H4 (cell line): ENCODE measurements at regions not wholly inside any gene's neighbourhood (a gene's known extent, or its start where the extent isn't known, plus 50 kb on each side); places are given as distances from the start of the nearest gene placed in this dataset.
A peak's percentile ranks its signal among the peaks of the same experiment; 100 is the strongest.

ENCODE experiments used
- DNase-seq: peaks from one replicate; pipeline ENCODE4 v3.0.0-alpha.2; 2015; ENCODE audit warnings: low spot score

DNA sequence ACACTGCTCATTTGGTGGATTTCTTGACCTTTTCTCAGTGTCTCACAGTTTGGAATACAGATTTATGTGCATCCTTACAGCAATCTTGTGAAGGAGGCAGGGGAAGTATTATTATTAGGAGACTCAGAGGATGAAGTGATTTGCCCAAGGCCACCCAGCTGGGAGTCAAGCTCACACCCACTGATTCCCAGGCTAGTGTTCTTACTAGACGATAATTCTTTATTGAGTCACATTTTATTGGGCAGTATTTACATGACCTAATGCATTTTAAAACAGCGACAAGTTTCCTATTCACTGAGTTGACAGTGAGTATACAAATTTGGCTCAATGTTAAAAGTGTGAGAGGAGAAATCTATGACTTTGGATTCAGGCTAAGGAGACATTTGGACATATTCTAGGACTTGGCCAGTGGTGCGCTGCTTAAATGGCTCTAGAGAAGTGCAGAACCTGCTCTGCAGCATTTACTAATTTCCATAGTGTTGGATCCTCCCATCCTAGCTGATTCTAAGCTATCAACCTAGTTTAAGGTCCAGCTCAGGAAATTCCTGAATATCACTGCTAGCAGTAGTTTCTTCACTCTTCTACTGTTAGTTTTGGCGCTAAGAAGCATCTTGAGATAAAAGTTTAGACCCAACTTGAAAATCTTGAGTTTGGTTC, 199.3 kb downstream of the MTX2 start:
- no peak for DNase-seq

DNA sequence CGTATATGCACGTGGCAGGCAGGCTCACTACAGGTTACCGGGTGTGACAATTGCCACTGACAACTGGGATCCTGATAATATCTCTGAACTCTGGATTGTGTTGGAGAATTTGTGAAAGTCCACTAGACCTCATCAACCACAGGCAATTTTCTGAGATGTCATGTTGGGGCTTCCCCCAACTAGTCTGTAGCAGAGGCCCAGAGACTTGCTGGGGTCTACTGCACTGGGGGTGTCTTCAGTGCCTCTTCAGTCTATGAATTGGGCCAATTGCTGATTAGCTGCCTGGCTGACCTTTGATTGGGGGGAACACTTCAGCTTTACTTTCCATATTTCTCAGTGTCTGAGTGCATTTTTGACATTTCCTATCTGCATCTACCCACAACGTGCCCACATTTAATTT, 201.5 kb downstream of the MTX2 start:
- DNase-seq: no peak

DNA sequence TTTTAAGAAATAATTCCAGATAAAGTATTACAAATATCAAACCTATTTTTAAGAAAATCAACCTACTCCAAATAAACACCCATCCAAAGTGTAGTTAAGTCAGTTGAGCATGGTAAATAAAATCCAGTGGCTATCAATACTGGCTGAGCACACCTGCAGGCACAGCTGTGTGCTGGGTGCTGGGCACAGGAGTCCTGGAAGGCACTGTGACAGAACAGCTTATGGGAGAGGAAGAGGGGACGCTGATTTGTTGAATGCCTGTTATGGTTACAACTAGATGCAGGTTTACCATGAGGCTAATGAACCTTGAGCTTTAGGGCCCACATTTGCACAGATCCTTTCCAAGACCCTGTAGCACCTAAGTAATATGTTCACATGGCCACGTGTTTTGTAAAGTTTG, 202.7 kb downstream of the MTX2 start:
- no peak for DNase-seq

DNA sequence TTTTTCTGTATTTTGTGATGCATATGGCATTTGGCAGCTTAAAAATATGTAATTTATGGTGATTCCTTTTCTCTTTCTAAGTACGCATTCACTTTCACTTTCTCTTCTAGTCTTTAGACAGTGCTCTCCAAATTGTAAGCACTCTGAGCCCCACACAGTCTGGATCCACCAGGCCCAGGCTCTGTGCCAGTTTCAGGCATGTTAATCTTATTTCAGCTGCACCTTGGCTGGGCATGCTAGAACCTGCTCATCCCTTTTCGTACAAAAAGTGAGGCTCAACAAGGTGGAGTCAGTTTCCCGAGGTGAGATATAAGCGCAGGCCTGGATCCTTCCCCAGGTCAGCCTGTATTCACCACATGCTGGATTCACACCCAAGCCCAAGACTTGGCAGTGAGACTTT, 203.9 kb downstream of the MTX2 start:
- DNase-seq: peak; percentile 38

DNA sequence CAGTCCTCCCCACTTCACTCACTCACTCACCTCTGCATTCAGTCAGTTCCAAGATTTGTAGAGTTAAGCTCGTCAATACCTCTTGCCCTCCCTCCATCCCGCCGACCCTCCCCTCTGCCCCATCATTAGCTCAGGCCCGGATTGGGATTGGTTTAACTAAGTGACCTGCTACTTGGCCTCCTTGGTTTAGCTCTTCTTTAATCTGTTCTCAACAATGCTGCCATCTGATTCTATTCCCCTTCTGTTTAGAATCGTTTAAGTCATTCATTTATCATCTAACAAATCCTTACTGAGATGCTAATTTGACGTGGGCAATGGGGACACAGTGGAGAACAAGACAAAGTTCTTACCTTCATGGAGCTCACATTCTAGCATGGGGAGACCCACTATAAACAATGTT, 204.6 kb downstream of the MTX2 start:
- no peak for DNase-seq

DNA sequence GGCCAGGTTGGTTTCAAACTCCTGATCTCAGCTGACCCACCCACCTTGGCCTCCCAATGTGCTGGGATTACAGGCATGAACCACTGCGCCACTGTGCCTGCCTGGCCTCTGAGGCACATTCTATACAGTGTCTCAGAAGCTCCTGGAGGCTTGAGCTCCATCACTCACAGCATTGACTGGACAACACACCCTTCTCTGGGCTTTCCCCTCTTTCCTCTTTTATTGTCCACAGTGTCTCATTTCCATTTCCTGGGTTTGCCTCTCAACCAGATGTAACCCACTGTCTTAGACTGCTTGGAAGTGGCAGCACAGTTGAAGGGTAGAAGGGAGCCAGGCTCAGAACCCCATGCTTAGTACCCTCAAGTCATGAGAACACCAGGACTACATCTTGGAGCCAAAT, 208.1 kb downstream of the MTX2 start:
- DNase-seq: no peak

DNA sequence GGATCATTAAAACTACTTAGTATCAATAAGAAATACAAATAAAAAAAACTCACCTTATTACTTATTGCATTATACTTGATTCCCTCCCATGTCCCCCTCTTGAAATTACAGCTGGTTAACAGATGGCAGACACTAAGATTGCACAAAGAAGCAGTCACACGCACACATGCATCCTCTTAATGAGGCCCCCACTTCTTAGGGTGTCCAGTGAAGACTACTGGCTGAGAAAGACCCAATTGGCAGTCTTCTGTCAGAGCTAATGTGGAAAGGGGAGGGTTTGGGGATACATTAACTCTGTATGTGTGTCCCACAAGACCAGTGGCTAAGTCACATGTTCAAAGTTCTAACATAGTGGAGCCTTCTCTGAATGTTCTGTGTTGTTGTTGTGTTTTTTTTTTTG, 210.7 kb downstream of the MTX2 start:
- no peak for DNase-seq

DNA sequence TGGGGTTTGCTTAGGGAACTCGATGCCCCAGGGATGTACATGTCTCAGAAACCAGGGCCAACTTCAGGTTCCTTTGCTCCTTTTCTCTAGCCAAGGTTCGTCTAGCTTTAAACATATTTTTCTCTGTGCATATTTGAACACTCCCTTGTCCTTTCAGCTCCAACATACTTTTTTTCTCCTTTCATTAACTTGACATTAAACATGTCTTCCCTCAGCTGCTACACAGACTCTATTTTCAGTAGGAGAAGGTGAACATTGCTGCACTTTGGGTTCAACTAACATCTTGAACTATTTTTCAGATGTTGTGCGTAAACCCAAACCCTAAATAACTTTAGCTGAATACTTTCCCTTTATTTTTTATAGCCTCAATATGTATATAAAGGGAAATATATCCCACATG, 212.9 kb downstream of the MTX2 start:
- no peak for DNase-seq

DNA sequence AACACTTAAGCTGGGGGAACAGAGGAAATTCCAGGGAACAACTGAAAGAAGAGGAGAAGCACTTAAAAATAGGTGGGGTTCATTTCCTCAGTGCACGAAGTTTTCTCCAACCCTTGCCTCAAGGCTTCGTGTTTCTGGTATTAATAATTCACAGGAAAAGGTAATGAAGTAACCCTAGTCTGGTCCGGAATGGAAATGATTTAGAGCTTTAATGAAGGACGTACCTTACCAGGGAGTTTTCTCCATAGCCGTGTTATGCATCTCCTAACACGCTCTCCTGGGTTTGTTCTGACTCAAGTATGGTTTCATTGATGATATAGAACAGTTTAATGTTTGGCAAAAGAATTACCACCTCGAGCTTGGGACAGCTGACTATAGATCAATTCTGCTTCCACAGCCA, 214.2 kb downstream of the MTX2 start:
- no peak for DNase-seq

DNA sequence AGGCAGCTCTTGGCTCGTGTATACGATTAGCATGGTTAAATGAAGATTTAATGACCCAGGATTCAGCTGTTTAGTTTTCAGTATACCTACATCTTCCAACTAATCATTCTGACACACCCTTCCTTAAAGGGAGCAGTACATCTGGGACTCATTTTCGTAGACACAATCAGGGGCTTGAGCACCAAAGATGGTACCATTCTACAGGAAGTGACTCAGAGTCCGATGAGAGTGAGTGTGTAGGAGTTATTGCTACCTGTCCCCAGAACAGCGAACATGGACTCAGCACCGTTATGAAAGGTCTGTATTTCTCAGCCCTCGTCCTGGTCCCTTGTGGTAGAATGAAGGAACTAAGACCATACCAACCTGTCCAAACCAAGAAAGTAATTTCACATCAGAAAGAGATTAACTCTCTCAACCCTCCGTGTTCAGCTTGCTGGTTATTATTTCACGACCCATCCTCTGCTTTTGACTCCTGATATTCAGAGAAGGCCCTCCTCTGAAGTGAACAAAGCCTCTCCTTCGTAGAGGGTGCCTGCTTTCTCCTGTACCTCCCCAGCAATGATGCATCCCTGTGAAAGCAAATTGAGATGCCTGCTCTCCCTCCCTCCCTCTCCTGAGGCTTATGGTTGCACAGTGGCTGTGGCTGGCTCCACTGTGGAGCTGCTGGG, 214.8 kb downstream of the MTX2 start:
- DNase-seq: no peak

DNA sequence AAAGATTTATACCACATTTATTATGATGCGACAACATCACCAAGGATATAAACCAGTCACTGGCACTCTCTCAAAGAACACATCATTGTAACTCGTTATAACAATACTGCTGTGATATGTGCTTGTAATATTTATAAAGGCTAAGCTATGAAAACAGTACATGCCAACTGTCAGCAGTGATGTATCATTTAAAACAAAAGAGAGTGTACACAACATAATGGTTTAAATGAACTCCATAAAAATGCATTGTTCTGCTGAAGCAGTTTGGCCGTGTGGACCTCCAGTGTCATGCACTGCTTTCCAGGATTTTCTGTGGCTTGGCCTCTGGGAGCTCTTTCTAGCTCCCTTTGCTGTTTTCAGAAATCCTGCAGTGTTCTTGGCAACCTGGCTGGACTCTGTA, 215.6 kb downstream of the MTX2 start:
- no peak for DNase-seq

DNA sequence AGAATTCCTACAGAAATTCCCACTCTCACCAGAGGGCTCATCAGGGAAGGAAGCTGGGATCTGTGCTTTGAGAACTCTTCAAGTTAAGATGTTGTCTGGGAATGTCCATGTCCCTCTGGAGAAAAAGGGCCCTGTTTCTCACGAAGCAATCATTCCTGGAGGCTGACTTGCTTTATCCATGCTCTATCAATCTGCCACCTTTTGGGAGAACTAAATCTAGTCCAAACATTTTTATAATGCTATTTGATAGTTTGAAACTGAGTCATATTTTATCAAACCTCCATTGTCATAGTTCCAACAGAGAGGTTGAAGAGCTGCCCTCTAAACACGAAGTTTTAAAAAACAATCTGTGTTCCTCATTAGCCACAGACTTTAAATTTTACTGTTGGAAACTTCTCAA, 219.2 kb downstream of the MTX2 start:
- DNase-seq: no peak

DNA sequence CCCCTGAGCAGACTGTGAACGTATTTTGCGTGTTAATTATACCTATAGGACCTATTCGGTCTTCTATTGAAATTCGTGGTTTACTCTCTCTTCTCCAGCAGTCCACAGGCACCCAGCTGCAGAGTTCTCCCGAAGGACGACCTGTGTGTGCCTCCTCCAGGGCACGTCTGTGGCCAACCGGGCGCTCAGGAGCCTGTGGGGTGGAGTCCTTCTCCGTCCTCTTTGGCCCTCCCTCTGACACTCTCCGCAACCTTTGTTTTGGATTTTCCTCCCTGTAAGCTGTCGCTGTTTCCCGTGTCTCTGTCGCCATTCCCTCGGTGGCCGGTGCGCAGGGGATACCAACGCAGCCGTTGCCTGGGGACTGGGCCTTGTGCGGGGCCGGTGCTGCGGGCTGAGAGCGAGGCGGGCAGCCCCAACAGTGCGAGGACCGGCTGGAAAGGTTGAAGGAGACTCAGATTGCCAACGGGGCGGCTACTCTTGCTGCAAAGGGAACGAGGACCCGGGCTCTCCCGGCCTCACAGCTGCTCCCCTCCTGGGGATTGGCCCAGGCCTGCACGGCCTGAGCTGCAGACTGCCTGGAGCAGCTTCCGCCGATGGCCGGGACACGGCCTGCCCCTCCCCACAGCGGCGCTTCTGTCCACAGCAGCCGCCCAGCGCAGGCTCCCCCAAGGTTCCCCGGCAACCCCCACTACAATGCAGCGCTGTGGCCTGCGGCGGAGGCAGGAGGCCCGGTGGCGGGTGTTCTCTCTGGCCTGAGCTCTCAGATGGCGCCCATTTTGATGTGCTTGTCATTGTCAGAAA, 221.0 kb downstream of the MTX2 start:
- no peak for DNase-seq

DNA sequence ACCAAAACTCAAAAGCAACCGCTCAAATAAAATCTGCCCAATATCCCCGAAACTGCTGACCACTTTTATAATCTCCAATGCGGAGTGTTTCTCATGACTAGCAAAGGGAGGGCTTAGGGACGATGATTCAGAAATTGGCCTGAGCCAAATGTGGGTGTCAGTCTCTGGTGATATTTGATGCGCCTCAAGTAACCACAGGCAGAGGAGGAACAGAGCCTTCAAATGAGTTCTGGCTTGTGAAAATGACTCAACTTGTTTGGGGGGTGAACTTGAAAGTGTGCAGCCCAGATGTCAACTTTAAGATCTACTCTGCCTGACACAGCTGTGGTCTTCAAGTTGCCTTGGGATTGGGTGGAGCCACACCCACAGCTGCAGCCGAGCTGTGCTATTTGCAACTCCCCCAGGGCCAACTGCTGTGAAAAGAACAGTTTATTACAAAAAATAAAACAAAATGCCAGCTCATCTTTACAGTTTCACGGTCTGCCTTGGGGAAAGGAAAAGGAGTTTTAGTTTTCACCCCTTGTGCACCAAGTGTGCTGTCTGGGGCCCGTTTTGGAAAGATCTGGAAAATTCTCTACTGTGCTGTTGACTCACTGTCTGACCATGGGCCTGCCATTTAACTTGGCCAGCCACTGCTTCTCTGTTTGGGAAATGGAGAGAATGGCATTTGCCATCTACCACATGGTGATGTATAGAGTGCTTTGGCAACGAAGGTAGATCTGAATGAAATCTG, 222.1 kb downstream of the MTX2 start:
- DNase-seq: peak; percentile 98

DNA sequence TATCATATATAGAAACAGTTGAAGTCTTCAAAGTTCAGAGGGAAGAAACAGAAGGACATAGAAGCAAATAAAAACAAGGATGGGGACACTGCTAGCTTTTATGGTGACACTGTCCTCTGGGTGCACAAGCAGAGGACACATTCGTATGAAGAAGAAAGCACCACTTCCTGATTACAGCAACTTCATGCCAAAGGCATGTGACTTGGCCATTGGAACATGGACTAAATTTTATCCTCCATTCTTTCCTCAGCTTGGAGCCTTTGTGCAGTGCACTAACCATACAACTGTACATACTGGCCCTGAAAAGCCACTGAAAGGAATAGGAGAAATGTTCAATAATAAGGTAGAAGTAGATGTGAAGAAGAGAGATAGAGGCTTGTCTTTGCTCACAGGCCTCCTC, 223.3 kb downstream of the MTX2 start:
- no peak for DNase-seq

DNA sequence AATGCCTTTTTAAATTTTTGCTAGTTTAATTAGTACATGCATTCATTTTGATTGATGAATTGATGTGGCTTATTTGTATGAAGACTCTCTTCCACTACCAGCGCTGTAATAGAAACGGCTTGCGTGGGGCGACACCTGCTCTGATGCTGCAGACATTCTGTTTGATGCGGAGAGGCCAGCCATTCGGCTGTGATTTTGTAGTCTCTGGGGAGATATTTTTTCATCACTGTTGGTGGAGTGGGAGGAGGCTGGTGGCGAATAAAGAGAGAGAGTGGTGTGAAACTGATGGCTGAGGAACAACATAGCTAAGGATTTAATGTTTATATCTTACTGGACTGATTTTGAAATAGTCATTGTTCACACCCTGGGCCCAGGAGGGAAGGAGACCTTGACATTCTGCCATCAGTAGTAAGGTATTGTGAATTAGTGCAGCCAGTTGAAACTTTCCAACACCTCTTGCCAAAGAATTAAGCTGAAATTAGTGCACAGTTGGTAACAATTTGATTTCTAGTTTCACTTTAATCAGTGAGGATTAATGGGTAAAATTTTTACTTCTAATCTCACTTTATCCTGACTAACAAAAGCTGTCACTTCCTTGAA, 224.1 kb downstream of the MTX2 start:
- DNase-seq: no peak

DNA sequence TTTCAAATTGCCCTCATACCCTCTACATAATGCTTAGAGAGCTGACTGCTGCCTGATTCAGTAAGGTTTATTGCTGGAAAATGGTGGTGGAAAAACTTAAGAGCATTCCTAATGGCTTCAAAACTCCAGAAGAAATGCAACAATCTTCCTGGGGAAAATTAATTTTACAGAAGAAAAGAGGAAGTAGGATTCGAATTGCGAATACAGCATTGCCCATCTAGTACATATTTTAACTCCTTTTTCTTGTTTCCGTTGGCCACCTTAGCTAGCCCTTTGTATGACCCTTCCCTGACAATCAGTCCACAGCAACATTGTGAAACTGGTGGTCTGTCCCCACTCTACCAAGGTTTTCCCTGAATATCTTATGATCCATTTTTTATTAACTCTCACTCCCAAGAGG, 224.7 kb downstream of the MTX2 start:
- DNase-seq: no peak

DNA sequence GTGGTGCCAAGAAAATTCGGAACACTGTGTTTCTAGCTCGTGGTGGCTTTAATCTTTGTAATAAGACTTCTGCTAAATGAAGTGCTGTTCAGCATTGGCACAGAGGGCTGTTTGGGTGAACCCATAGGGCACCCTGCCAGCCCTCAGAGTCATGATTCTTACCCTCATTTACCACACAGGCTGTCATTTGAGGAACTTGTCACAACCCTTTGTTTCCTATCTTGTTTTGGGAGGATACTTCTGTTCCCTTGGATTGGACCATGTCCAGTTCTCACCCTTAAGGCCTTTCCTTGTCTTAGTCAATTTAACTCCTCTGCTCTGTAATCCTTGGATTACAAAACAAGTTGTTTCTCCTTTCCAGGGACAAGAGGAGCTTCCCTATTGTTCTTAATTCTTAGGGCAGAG, 225.7 kb downstream of the MTX2 start:
- DNase-seq: no peak

DNA sequence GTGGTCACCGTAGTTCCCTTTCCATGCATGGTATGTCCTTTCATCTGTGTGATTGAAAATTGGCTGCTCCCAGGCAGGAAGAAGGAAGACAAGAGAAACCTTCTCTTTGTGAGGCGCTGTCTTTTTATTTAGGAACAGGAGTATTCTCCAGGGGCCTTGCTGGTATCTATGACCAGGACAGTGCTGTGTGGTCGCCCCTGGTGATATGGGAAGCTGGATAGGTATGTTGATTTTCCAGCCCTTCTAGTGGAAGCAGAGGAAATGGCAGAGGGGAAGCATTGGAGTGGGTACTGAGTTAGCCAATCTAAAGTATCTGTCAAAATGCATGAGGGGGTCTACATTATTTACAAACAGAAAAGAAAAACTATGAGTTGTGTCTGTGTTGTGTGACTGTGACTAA, 226.6 kb downstream of the MTX2 start:
- DNase-seq: no peak

DNA sequence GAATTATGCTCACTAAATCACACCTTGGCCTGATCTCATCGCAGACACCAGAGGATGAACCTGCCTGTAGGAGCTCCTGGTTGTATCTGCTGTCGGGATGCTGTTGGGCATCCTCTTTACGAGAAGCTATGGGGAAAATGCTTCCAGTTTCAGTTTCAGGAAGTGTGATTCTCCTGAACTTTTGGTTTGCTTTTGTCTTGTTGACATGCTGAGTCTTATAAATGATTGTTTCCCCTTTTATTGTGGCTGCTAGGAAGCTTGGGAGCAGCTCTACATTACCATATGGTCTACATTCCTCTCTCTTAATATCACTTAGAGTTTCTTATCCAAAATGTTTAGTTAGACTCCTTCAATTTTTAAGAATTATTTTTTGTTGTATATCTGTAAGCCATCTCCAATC, 227.5 kb downstream of the MTX2 start:
- DNase-seq: no peak

DNA sequence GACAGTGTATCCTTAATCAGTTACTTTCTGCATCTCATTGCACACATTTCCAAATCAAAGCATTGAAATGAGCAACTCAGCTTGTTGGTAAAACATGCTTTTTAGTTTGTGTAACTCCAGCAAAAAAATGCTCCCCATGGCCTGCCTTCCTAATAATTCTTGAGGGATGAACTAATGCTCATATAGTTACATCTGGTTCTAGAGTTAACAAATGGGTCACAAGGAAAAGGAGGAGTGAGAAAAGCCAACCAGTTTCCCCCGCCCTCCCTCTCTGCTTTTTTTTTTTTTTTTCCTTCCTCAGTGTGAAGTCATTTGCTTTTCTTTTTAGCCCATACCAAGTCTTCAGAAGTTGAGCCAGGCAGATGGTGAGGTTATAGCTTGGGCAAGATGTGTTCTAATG, 231.7 kb downstream of the MTX2 start:
- no peak for DNase-seq

DNA sequence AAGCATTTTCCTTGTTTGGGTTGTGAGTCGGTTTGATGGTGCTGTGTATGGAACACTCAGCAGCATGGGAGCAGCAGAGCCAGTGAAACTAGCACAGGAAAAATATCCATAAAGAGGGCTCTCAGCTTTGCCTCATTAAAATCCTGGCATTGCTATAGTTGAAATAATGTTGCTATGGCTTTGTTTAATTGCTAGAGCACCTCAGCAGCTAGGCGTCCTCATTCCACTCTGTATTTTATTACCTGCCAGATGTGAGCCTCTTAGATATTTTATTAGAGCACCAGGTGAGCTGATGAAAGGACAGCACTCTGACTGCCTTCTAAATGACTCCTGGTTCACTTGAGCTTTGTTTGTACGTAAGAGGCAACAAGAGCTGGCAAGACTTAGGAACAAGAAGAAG, 232.4 kb downstream of the MTX2 start:
- no peak for DNase-seq
